HEK293 (cell line): ENCODE measurements at regions not wholly inside any gene's neighbourhood (a gene's known extent, or its start where the extent isn't known, plus 50 kb on each side); places are given as distances from the start of the nearest gene placed in this dataset.

Experiments used
- CTCF ChIA-PET: fragments of 350-600 bp; formaldehyde crosslinking; extraction: SDS; loops from one replicate; lab custom pipeline; 2021; ENCODE audit warnings: antibody characterized with exemption; lab: Yijun Ruan, JAX
- POLR2A ChIA-PET: fragments of 300-600 bp; formaldehyde crosslinking; extraction: SDS; loops from one replicate; lab custom pipeline; 2020; ENCODE audit warnings: antibody characterized with exemption, inconsistent platforms; lab: Yijun Ruan, JAX
- H3K27ac ChIP-seq: fragments of 200-500 bp; sonication (Bioruptor generic); 2 replicates; pipeline ENCODE4 v1.5.1; 2014; ENCODE audit warnings: low read depth, low read length, control low read depth, inconsistent platforms; ENCODE audit errors: extremely low read depth
- H3K36me3 ChIP-seq, 2 experiments: fragments of 200-500 bp in 1 of 2; sonication (Bioruptor generic) in 1 of 2; 1 replicate in 1 of 2; 2 replicates in 1 of 2; pipeline ENCODE4 v1.5.1; 2014 to 2017; ENCODE audit warnings: inconsistent platforms in 2 of 2, low read length in 2 of 2; ENCODE audit not compliant: control insufficient read depth in 2 of 2, insufficient read depth in 1 of 2
- H3K4me1 ChIP-seq: fragments of 200-500 bp; sonication (Bioruptor generic); 2 replicates; pipeline ENCODE4 v1.5.1; 2014; ENCODE audit warnings: mild to moderate bottlenecking, low read length, inconsistent platforms; ENCODE audit not compliant: control insufficient read depth, insufficient read depth
- H3K4me3 ChIP-seq: 2 replicates; pipeline ENCODE4 v1.5.1; 2011; ENCODE audit warnings: low read depth, mild to moderate bottlenecking, control low read depth, low read length, moderate library complexity
- H3K9me3 ChIP-seq: fragments of 200-500 bp; sonication (Bioruptor generic); 2 replicates; pipeline ENCODE4 v1.5.1; 2014; ENCODE audit warnings: low read depth, low read length, inconsistent platforms; ENCODE audit not compliant: control insufficient read depth, insufficient read depth
- HIC1 ChIP-seq: fragments of 450-650 bp; formaldehyde crosslinking; IDR thresholded peaks from 2 replicates; pipeline ENCODE4 v1.5.1; 2016; ENCODE audit warnings: missing biosample characterization, missing genetic modification characterization
- OSR2 ChIP-seq: fragments of 450-650 bp; formaldehyde crosslinking; IDR thresholded peaks from 2 replicates; pipeline ENCODE4 v1.5.1; 2016; ENCODE audit warnings: missing biosample characterization, missing genetic modification characterization
- SALL2 ChIP-seq: fragments of 450-650 bp; formaldehyde crosslinking; IDR thresholded peaks from 2 replicates; pipeline ENCODE4 v1.5.0; 2017; ENCODE audit warnings: missing biosample characterization, mild to moderate bottlenecking, missing genetic modification characterization, borderline replicate concordance
- ZBTB48 ChIP-seq: fragments of 450-650 bp; formaldehyde crosslinking; IDR thresholded peaks from 2 replicates; pipeline ENCODE4 v1.5.1; 2016; ENCODE audit warnings: missing biosample characterization, missing genetic modification characterization
- ZNF140 ChIP-seq: fragments of 450-650 bp; formaldehyde crosslinking; IDR thresholded peaks from 2 replicates; pipeline ENCODE4 v1.5.1; 2016; ENCODE audit warnings: missing biosample characterization, missing genetic modification characterization
- ZNF211 ChIP-seq: fragments of 450-650 bp; formaldehyde crosslinking; IDR thresholded peaks from 2 replicates; pipeline ENCODE4 v1.5.1; 2016; ENCODE audit warnings: low read depth, missing biosample characterization, missing genetic modification characterization
- ZNF223 ChIP-seq: fragments of 450-650 bp; formaldehyde crosslinking; IDR thresholded peaks from 2 replicates; pipeline ENCODE4 v1.5.1; 2016; ENCODE audit warnings: missing biosample characterization, missing genetic modification characterization
- ZNF24 ChIP-seq: fragments of 450-650 bp; formaldehyde crosslinking; IDR thresholded peaks from 2 replicates; pipeline ENCODE4 v1.5.1; 2016; ENCODE audit warnings: missing biosample characterization, missing genetic modification characterization
- ZNF341 ChIP-seq: fragments of 450-650 bp; formaldehyde crosslinking; IDR thresholded peaks from 2 replicates; pipeline ENCODE4; 2016; ENCODE audit warnings: low read depth, missing biosample characterization, missing genetic modification characterization
- ZNF433 ChIP-seq: fragments of 450-650 bp; formaldehyde crosslinking; IDR thresholded peaks from 2 replicates; pipeline ENCODE4 v1.5.1; 2016; ENCODE audit warnings: missing biosample characterization, missing genetic modification characterization, low read depth
- ZNF677 ChIP-seq: fragments of 450-650 bp; IDR thresholded peaks from 2 replicates; pipeline ENCODE4 v1.5.0; 2018; ENCODE audit warnings: missing biosample characterization, mild to moderate bottlenecking, missing genetic modification characterization, moderate library complexity
- TF ChIP-seq, protein P1 (sequence below): fragments of 450-650 bp; formaldehyde crosslinking; IDR thresholded peaks from 2 replicates; pipeline ENCODE4 v1.5.1; 2016; ENCODE audit warnings: missing biosample characterization, missing genetic modification characterization
- TF ChIP-seq, protein P2 (sequence below): fragments of 450-650 bp; IDR thresholded peaks from 2 replicates; pipeline ENCODE4 v1.5.1; 2018; ENCODE audit warnings: missing biosample characterization, missing genetic modification characterization
- TF ChIP-seq, protein P3 (sequence below): fragments of 450-650 bp; formaldehyde crosslinking; IDR thresholded peaks from 2 replicates; pipeline ENCODE4 v1.5.1; 2016; ENCODE audit warnings: missing biosample characterization, missing genetic modification characterization
- TF ChIP-seq, protein P4 (sequence below): fragments of 450-650 bp; formaldehyde crosslinking; optimal IDR thresholded peaks from 2 replicates; pipeline ENCODE3; 2016; ENCODE audit warnings: missing biosample characterization, mild to moderate bottlenecking, missing genetic modification characterization
- TF ChIP-seq, protein P5 (sequence below): fragments of 450-650 bp; formaldehyde crosslinking; conservative IDR thresholded peaks from 2 replicates; pipeline ENCODE4 v1.5.1; 2016; ENCODE audit warnings: low read depth, missing biosample characterization, missing genetic modification characterization

DNA sequence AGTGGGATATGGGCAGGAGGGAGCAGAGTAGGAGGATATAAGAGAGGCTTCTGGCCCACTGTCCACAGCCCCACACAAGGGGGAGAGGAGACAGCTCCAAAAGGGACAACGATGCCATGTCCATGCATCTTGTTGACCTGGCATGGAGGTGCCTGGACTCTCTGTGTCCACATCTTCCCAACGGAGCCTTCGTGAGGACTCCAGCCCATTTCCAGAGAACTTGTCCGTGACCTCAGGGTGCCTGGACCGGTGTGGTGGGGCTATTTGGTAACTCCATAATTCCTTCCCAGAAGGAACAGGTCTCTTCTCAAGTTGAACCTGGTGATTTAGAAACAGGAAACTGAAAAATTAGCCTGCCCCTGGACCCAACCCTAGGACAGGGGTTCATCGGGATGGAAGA lies 133.9 kb downstream of the CYP26B1 start (continued):
- TF ChIP-seq, protein P1, sequence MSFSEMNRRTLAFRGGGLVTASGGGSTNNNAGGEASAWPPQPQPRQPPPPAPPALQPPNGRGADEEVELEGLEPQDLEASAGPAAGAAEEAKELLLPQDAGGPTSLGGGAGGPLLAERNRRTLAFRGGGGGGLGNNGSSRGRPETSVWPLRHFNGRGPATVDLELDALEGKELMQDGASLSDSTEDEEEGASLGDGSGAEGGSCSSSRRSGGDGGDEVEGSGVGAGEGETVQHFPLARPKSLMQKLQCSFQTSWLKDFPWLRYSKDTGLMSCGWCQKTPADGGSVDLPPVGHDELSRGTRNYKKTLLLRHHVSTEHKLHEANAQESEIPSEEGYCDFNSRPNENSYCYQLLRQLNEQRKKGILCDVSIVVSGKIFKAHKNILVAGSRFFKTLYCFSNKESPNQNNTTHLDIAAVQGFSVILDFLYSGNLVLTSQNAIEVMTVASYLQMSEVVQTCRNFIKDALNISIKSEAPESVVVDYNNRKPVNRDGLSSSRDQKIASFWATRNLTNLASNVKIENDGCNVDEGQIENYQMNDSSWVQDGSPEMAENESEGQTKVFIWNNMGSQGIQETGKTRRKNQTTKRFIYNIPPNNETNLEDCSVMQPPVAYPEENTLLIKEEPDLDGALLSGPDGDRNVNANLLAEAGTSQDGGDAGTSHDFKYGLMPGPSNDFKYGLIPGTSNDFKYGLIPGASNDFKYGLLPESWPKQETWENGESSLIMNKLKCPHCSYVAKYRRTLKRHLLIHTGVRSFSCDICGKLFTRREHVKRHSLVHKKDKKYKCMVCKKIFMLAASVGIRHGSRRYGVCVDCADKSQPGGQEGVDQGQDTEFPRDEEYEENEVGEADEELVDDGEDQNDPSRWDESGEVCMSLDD (tag by site-specific recombination): no peak
- TF ChIP-seq, protein P2, sequence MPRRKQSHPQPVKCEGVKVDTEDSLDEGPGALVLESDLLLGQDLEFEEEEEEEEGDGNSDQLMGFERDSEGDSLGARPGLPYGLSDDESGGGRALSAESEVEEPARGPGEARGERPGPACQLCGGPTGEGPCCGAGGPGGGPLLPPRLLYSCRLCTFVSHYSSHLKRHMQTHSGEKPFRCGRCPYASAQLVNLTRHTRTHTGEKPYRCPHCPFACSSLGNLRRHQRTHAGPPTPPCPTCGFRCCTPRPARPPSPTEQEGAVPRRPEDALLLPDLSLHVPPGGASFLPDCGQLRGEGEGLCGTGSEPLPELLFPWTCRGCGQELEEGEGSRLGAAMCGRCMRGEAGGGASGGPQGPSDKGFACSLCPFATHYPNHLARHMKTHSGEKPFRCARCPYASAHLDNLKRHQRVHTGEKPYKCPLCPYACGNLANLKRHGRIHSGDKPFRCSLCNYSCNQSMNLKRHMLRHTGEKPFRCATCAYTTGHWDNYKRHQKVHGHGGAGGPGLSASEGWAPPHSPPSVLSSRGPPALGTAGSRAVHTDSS: no peak
- no peak for TF ChIP-seq ZNF677
- TF ChIP-seq ZNF341 (tag by site-specific recombination): no peak
- no peak for TF ChIP-seq OSR2 (tag by site-specific recombination)

- Histone ChIP-seq H3K36me3 (no peaks in the 10 kb centered on the region), H3K4me3 (no peak overlapping the region), H3K27ac (no peak overlapping the region), H3K4me1 (no peaks in the 10 kb centered on the region), H3K9me3 (no peaks in the 10 kb centered on the region)
- ChIA-PET POLR2A (no interaction called here), CTCF (no interaction called here)
- TF ChIP-seq ZNF223 (tag by site-specific recombination) (no peak), ZBTB48 (tag by site-specific recombination) (no peak), SALL2 (tag by site-specific recombination) (no peak)
Measured at GRCh38 chr2:72012886-72013574, 134.6 kb downstream of the CYP26B1 start.

DNA sequence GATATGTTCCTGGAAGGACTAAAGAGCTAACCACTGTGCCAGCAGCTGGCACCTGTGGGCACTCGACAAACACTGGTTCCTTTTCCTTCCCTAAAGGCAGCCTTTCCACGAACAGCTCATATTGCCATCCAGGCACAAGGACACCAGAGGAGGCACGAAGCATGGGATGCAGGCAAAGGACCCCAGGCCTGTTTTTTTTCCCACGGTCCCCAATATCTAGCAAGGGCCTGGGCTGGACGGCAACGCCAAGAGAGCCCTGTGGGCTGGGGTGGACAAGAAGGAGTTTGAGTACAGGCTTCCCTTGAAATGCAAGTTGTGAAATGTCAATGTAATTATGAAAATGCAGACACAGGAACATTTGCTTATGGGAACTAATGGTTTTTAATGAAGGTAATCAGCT lies 135.9 kb downstream of the CYP26B1 start:
- H3K4me3 ChIP-seq: no peak overlapping the region
- POLR2A ChIA-PET: no interaction called here
- CTCF ChIA-PET: no interaction called here
- TF ChIP-seq, protein P3, sequence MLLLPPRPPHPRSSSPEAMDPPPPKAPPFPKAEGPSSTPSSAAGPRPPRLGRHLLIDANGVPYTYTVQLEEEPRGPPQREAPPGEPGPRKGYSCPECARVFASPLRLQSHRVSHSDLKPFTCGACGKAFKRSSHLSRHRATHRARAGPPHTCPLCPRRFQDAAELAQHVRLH (tag by site-specific recombination): no peak
- no peak for TF ChIP-seq ZNF433 (tag by site-specific recombination)
- TF ChIP-seq, protein P4, sequence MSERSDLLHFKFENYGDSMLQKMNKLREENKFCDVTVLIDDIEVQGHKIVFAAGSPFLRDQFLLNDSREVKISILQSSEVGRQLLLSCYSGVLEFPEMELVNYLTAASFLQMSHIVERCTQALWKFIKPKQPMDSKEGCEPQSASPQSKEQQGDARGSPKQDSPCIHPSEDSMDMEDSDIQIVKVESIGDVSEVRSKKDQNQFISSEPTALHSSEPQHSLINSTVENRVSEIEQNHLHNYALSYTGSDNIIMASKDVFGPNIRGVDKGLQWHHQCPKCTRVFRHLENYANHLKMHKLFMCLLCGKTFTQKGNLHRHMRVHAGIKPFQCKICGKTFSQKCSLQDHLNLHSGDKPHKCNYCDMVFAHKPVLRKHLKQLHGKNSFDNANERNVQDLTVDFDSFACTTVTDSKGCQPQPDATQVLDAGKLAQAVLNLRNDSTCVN: no peak
- TF ChIP-seq, all 188 proteins: peak for 0
- H3K36me3 ChIP-seq: no peaks in the 10 kb centered on the region
- no peaks in the 10 kb centered on the region for H3K4me1 ChIP-seq
- no peak overlapping the region for H3K27ac ChIP-seq
- no peaks in the 10 kb centered on the region for H3K9me3 ChIP-seq

- H3K4me1 ChIP-seq: no peaks in the 10 kb centered on the region
- no peak overlapping the region for H3K4me3 ChIP-seq
- ChIA-PET CTCF (no interaction called here), POLR2A (no interaction called here)
- no peaks in the 10 kb centered on the region for H3K9me3 ChIP-seq
- H3K36me3 ChIP-seq: no peaks in the 10 kb centered on the region
- H3K27ac ChIP-seq: no peak overlapping the region
- TF ChIP-seq ZNF211 (tag by site-specific recombination): no peak
- TF ChIP-seq HIC1 (tag by site-specific recombination): no peak
- TF ChIP-seq ZNF140 (tag by site-specific recombination): no peak
- TF ChIP-seq, protein P5, sequence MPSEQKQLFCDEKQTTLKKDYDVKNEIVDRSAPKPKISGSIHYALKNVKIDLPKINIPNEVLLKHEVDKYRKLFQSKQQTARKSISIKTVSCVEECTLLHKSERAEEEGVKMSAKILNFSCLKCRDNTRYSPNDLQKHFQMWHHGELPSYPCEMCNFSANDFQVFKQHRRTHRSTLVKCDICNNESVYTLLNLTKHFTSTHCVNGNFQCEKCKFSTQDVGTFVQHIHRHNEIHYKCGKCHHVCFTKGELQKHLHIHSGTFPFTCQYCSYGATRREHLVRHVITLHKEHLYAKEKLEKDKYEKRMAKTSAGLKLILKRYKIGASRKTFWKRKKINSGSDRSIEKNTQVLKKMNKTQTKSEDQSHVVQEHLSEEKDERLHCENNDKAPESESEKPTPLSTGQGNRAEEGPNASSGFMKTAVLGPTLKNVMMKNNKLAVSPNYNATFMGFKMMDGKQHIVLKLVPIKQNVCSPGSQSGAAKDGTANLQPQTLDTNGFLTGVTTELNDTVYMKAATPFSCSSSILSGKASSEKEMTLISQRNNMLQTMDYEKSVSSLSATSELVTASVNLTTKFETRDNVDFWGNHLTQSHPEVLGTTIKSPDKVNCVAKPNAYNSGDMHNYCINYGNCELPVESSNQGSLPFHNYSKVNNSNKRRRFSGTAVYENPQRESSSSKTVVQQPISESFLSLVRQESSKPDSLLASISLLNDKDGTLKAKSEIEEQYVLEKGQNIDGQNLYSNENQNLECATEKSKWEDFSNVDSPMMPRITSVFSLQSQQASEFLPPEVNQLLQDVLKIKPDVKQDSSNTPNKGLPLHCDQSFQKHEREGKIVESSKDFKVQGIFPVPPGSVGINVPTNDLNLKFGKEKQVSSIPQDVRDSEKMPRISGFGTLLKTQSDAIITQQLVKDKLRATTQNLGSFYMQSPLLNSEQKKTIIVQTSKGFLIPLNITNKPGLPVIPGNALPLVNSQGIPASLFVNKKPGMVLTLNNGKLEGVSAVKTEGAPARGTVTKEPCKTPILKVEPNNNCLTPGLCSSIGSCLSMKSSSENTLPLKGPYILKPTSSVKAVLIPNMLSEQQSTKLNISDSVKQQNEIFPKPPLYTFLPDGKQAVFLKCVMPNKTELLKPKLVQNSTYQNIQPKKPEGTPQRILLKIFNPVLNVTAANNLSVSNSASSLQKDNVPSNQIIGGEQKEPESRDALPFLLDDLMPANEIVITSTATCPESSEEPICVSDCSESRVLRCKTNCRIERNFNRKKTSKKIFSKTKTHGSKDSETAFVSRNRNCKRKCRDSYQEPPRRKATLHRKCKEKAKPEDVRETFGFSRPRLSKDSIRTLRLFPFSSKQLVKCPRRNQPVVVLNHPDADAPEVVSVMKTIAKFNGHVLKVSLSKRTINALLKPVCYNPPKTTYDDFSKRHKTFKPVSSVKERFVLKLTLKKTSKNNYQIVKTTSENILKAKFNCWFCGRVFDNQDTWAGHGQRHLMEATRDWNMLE (tag by site-specific recombination): no peak
- no peak for TF ChIP-seq ZNF24
Measured at GRCh38 chr2:72011370-72011689, 136.3 kb downstream of the CYP26B1 start.
